Non-pigmented ciliary epithelial cell (primary cell): ENCODE measurements at regions not wholly inside any gene's neighbourhood (a gene's known extent, or its start where the extent isn't known, plus 50 kb on each side); places are given as distances from the start of the nearest gene placed in this dataset.

Experiments
- DNase-seq: peaks from one replicate; pipeline ENCODE4 v3.0.0-alpha.2; 2010; ENCODE audit warnings: low read depth

DNA sequence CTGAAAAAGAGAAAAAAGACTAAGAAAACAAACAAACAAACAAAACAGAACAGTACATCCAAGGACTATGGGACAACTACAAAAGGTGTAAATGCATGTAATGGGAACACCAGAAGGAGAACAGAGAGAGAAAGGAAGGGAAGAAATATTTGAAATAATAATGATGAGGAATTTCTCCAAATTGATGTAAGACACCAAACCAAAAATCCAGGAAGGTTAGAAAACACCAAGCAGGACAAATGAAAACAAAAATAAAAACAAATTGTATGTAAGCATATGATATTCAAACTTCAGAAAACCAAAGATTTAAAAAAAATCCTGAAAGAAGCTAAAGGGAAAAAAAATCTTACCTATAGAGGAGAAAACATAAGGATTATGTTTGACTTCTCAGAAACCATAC is 125.9 kb upstream of the ACTBL2 start:
- DNase-seq = no peak

DNA sequence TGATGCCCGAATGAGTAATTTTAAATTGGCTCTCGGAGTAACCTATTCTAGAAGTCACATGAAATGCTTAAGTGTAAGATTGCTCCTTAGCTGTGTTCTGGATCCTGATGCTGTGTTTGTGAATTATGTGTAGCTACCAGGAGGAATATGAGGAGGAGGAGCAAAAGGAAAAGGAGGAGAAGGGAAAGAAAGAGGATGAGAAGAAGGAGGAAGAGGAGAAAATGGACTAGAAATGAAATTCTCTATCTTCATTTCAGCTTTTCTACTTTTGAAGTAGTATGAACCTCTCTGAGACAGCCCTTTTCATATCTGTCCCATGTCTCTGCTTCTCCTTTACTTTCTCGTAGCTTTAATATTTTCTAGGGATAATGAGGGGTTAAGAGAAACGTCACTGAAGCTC is 119.4 kb upstream of the ACTBL2 start:
- no peak for DNase-seq

DNA sequence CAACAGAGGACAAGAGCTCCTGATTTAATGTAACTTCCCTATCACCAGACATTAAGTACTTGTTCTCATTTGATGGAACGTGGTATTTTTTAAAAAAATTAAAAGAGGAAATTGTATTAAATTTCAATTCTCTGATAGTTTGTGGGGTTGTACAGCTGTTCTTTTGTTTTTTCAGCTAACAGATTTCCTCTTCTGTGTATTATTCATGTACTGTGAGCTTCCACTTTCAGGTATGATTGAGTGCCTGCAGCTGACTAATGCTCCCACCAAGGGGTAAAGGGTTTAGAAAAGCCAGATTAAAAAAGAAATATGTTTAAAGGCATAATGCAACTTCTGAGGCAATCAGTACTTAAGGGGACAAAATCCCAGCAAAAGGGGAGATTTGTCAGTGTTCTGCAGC is 117.7 kb upstream of the ACTBL2 start:
- no peak for DNase-seq

- peak; percentile 70 for DNase-seq
Measured at GRCh38 chr5:57598756-57599155, 116.1 kb upstream of the ACTBL2 start.

DNA sequence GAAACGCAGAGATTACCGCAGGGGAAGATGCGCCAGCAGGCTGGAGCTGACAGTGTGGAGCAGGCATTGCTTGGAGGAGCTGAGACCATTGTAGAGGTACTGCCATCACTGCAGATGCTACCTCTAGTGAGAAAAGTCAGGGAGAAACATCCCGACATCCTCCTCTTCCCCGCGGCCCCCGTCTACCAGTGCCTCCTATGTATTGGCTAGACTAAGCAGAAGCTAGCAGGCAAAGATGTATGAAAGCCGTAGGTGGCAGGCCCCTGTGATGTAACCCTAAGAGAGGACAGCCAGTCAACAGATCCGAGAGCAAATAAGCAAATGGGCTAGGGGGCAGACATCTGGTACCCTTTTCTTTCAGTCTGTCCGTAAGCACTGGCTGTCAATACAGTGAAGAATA is 115.5 kb upstream of the ACTBL2 start:
- no peak for DNase-seq

DNA sequence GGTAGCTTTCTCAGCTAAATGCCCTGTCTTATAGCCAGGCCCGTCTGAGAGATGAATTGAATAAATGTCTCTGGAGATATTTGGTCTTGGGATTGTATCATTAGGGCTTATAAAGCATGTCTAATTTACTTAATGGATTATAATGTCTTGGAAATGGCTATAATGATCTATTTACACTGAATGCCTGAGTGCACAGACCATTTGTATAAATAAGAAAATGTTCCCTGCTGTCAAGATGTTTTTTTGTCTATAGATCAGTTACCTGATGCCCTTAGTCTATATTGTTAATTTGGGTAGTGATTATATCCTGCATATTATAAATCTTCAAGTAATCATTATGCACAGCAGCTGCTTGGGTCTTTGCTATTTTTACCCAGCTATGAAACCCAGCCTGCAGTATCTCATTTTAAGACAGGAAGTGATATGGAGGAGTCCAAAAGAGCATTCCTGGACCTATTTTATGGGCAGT is 112.9 kb upstream of the ACTBL2 start:
- DNase-seq = no peak

DNA sequence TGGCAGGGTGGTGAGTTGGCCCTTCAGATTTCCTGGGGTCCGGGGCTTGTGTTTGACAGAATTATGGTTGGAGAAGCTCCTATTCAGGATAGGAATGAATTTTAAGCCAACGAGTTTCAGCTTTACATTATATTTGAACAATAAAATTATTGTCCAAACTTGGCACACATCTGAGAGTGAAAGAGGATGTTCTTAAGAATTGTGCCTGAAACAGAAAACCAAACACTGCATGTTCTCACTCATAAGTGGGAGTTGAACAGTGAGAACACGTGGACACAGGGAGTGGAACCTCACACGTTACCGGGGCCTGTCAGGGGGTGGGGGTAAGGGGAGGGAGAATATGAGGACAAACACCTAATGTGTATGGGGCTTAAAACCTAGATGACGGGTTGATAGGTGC is 111.8 kb upstream of the ACTBL2 start:
- no peak for DNase-seq

GRCh38 chr5:57592236-57592635 is 109.6 kb upstream of the ACTBL2 start:
- no peak for DNase-seq

GRCh38 chr5:57586649-57587048 is 104.0 kb upstream of the ACTBL2 start:
- no peak for DNase-seq

- no peak for DNase-seq
Measured at GRCh38 chr5:57582578-57583070, 100.0 kb upstream of the ACTBL2 start.

- DNase-seq = no peak
Measured at GRCh38 chr5:57581772-57582171, 99.2 kb upstream of the ACTBL2 start.

GRCh38 chr5:57581222-57581621 is 98.6 kb upstream of the ACTBL2 start:
- DNase-seq = no peak

DNA sequence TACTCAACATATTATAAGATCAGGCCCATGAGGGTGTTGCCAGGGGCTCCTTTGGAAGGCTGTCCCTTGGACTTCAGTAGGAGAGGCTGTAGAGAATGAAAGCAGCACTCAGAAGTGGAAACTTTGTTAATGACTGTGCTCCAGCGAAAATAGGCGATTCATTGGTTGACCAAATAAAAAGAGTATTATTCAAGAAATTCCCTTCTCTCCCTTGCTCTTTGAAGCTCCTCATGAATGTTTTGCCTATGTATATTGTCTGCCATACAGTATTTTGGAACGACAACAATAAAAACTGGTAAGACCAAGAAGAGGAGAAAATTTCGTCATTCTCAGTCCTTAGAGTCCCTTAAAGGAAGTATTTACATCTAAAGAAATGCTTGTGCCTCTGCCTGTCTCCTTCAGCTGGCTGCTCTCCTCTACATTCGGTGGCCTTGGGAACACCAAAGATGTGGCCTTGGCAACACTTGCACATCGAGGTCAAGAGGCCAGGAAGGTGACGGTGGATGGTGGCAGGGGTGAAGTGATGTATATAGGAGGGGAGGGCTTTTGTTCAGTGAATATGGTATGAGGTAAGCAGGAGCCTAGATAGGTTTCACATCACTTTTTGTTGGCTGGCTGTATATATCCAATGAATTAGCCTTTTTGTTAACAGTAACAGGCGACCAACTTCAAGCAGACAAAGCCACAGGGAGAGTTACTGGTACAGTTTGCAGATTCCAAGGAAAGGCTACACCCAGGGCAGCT is 95.0 kb upstream of the ACTBL2 start:
- no peak for DNase-seq

DNA sequence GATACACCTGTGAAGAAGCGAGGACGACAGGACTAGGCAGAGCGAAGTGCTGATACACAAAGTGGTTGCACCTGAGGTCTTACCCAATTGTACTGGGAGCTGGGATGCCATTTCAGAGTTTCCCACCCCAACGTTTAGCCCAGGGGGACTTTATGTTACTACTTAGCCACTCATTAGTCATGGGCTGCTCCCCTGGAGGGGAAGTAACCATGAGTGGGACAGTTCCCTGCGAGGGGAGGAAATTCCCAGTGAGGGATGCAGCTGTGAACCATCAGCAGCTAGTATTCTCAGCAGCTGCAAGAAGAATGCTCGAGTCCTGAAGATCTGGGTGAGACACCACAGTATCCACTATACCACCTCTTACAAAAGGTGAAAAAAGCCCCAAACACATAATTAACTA is 93.7 kb upstream of the ACTBL2 start:
- no peak for DNase-seq

GRCh38 chr5:57575839-57576238 is 93.2 kb upstream of the ACTBL2 start:
- no peak for DNase-seq

DNA sequence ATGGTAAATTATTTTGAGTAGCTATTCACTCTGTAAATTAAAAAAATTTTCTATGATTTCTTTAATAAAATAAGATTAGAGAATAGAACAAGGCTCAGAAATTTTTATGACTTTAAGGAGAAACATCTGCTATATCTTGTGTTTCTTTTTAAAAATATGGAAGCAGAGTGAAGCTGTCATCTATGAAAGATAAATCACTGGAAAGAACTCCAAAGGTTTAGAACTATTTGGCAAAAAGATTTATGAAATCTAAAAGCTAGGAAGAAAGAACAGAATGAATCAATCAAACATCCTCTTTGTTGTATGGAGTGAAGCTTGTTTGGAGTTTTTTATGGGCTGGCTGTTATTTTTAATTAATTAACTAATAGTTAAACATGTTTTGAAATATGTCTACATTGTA is 89.8 kb upstream of the ACTBL2 start:
- no peak for DNase-seq

DNA sequence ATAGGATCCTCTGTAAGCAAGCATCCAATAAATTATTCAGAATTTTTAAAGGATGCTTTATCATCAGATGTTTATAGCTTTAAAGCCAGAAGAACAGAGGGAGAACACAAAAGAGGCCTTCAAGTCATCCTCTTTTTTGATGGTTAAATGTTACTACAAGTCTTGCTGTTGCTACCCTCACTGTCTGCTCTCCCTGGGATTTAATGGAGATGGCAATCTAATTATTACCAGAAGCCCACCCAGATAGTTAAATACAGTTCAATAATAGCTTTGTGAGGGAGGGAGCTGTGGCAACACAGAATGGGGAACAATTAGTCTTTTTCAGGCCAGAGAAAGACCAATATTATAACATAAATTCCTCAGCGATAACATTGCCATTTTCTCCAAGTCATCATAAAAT is 87.0 kb upstream of the ACTBL2 start:
- DNase-seq = no peak

- no peak for DNase-seq
Measured at GRCh38 chr5:57568136-57568535, 85.5 kb upstream of the ACTBL2 start.

DNA sequence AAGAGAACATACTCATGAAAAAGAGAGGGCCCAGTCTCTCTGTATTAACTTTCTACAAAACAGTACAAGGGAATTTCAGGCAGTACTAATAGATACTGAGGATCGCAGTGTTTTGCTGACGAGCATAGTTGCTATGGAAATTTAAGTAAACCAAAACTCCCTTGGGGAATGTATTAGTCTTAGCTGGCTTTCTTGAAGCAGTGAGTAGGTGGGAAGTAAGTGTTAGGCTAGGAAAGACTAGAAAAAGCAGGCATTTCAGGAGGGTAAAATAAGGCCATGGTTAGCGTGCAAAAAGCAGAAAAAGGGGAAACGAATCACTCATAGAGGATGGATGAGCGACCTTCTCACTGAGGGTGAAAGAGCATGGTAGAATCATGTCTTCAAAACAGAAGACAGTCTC is 84.3 kb upstream of the ACTBL2 start:
- no peak for DNase-seq

GRCh38 chr5:57561231-57561842 is 78.7 kb upstream of the ACTBL2 start:
- no peak for DNase-seq

- no peak for DNase-seq
Measured at GRCh38 chr5:57559110-57559635, 76.6 kb upstream of the ACTBL2 start.

GRCh38 chr5:57552033-57552432 is 69.4 kb upstream of the ACTBL2 start:
- no peak for DNase-seq

DNA sequence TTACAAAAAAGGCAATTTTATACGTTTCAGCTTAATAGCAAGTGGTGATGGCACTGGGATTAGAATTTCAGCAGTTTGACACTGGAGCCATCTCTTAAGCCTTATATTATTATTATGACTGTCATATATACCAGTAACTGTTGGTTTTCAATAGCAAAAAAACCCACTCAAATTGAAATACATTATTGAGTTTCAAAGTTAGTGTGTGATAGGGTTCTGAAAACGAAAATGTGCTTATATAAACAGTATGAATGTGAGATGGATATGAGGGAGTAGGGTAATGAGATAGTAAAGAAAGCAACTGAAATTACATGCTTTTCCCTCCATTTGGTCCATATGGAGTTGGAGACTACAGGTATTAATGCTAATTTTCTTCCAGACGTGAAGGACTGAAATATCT is 68.6 kb upstream of the ACTBL2 start:
- DNase-seq = no peak

- DNase-seq = no peak
Measured at GRCh38 chr5:57550132-57550531, 67.5 kb upstream of the ACTBL2 start.
